Left ventricle myocardium superior (tissue), 1 donor: ENCODE measurements at regions not wholly inside any gene's neighbourhood (a gene's known extent, or its start where the extent isn't known, plus 50 kb on each side); places are given as distances from the start of the nearest gene placed in this dataset.

Experiments used
- ATAC-seq: fragments of 200-7000 bp; cut with Tn5 transposase; one replicate; pipeline ENCODE4 v1.9.1; 2020; ENCODE audit warnings: mild to moderate bottlenecking, moderate library complexity
- DNase-seq: peaks from one replicate; pipeline ENCODE4 v3.0.0-alpha.2; 2020
- intact Hi-C: fragments of 100-400 bp; cut with micrococcal nuclease; formaldehyde crosslinking; loops from one replicate; pipeline ENCODE4 v1.11.0; 2022
- donor health status: DM: no; HTN: yes; CAD: no; lungs with severe emphysema.

DNA sequence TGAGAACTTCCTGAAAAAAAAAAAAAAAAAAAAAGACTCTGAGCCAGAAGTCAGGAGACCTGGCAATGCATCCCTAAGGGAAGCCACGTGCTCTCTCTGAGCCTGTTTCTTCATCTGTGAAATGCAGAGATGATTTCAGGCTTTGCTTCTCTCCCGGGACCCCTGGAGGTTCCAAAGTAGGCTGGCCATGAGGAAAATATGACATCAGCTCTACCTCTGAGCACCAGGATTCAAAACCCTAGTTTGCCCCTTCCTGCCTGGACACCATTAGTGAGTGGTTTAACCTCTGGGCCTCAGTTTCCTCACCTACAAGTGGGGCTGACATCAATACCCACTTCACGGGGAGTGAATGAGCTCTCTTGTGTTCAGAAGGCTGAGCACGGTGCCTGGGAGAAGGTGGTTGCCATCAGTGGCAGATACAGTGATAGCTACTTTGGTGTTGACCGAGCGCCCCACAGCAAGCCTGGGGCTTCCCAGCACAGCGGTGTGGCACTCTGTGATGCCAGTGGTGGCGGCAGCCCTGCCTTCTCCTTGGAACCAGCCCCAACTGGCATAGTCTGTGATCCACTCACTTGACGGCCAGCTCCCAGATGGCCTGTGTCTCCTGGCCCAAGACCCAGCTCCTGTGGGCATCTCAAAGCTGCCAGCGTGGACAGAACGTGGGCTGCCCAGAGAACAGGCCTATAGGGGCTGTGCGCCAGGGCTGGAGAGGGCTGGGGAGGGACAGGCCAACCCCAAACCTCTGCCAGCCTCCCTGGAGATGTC, 153.1 kb upstream of the UNC5B start:
- ATAC-seq: peak; percentile 66
- intact Hi-C loops: no loop called here

DNA sequence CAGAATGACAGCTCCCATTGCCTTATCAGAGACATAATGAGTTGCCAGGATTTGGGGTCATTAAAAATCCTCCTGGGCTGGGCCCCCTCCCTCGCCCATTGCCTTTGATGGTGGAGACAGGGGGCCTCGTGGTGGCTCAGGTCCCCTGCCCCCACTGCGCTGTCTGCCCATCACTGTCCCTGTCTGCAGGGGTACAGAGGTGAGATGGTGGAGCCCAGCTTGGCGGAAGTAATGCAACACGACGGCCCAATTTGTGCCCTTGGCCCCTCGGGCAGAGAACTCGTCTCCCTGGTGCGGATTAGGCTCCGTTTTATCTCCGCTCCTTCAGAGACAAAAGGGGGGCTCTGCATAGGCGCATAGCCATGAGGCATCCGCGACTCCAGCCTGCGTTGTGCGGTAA, 152.4 kb upstream of the UNC5B start:
- ATAC-seq: no peak
- intact Hi-C loops: no loop called here

More for the DNA sequence above, 153.1 kb upstream of the UNC5B start:
- DNase-seq: peak; percentile 48

DNA sequence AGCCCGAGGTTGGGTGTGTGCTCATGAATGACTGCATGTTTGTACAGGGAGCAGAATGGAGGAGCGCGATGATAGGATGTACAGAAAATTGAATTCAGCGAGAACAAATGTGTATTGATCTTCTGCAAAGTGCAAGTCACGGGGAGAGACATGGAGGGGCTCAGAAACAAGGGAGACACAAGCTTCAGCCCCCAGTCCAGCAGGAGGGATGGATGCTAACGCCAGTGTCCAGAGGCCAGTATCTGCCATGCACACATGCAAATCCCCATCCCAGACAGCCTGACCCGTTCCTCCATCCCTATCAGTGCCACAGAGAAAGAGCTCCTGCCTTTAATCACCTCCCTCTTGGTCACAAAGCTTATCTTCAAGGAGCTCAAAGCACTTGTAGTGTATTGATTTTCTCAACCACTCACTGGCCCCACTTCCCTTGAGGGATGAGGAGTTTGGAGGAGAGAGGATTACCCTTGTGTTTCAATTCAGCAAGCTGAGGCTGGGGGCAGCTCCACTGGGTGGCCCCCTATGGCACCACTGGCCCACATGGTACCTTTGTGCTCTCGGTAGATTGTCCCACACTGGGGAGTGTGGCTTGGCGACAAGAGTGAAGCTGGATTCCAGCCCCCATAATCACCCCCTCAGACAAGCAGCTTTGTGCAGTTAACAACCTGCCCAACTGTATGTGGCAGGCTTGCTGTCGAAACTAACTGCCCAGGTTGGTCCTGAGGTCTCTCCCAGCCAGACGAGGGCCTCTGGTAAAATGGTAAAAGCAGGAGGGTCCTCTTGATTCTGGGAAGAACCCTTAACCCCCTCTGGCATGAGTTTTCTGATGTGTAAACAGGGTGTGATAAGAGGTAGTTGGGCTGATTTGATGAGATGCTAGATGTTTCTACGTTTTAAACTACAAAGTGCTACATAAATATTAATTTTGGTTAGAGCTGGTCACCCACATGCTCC, 151.6 kb upstream of the UNC5B start:
- intact Hi-C loops: no loop called here
- no peak for DNase-seq
- no peak for ATAC-seq

More for the DNA sequence above, 152.4 kb upstream of the UNC5B start:
- no peak for DNase-seq

DNA sequence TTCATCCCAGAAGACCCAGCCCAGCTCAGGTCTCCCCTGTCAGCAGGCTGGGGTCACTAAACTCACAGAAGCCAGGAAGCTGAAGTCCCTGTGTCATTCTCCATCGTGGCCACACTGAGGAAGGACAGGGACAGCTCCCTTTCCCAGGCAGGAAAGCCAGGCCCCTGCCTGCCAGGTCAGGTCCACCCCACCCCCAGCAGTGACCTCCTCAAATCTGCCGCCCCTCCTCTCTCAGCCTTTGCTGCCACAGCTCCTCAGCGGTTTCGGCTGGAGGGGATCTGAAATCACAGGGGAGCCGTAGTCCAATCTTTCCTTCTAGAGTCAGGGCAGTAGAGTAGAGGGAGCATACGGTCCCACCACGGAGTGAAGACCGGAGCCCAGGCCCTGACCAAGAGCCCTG, 150.9 kb upstream of the UNC5B start:
- DNase-seq (no peak), ATAC-seq (no peak)
- intact Hi-C loops: no loop called here

DNA sequence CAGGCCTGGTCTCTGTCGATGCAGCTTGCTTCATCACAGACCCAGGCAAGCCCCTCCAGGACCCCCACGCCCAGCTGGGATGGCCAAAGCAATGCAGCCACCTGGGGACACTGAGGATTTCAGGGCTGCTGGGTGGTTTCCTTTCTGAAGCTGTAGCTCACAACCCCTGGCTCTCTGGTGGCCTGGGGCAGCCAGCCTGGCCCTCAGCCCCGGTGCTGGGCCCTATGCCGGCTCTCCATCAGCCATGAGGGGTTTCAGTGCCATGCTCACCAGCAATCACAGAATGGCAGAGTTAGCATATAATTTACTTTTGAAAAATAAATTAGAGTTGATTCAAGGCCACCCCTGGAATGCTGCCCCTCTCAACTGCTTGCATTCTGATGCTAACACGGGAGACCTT, 150.2 kb upstream of the UNC5B start:
- DNase-seq: no peak
- intact Hi-C loops: no loop called here
- no peak for ATAC-seq

DNA sequence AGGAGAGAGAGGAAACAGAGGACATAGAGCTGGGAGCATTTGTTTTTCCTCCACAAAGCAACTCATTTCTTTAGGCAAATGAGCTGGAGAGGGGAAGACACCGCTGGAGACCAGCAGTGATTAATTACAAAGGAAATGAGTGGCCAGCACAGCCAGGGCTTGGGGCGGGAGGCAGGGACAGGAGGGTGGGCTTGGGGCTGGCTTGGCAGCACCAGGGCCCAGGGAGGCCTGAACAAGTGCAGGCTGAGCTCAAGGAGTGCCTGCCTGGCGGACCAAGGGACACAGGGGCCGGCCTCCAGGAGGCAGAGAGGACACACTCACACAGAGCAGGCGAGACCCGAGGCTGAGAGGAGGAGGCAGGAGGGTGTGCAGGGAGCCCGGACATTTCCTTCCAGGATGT, 149.0 kb upstream of the UNC5B start:
- ATAC-seq (no peak), DNase-seq (no peak)
- intact Hi-C loops: no loop called here

DNA sequence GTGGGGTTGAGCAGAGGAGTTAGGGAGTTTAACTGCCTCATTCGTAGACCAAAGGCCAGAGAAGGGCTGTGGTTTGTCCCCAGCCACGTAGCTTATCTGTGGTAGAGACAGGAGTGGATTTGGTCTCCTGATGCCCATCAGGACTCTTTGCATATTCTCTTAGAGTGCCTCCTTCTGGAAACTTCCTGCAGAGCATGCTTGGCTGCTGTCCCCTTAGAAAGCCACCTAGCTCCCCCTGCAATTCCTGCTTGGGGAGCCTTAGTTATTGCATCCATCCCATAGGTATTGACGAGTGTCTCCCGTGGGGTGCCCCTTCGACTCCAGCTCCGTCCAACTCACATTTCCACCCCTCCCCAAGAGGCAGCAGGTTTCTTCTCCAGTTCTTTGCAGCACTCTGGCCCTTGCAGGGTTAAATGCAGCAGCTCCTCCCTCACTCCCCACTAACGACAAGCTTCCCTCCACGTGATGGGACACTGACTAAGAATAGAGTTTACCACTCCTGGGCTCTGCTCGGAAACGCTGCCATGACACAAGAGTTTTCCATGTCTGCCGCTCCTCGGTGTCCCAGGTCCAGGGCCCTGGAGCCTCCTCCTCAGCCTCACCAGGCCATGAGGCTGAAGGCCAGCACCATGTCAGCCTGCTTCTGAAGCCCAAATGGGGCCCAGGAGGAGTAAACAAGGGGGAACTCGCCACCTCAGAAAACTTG, 147.8 kb upstream of the UNC5B start:
- ATAC-seq: peak; percentile 79
- intact Hi-C loops: no loop called here
- peak; percentile 55 for DNase-seq

DNA sequence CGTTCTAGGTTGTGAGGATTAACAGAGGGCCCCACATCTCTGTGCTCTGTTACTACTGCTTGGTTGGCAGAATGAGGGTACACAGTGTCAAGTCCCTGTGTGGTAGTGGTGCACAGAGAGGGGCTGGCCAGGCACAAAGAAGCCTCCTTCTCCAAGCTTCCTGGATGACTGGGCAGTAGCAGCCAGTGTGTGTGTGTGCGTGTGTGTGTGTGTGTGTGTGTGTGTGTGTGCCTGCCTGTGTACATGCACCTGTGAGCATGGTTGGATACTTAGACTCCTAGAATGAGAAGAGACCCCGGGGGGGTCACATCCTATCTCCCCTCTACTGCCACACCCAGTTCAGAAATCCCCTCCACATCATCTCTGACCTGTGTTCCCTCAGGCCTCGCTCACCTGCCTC, 146.7 kb upstream of the UNC5B start:
- no peak for DNase-seq
- intact Hi-C loops: no loop called here
- no peak for ATAC-seq

DNA sequence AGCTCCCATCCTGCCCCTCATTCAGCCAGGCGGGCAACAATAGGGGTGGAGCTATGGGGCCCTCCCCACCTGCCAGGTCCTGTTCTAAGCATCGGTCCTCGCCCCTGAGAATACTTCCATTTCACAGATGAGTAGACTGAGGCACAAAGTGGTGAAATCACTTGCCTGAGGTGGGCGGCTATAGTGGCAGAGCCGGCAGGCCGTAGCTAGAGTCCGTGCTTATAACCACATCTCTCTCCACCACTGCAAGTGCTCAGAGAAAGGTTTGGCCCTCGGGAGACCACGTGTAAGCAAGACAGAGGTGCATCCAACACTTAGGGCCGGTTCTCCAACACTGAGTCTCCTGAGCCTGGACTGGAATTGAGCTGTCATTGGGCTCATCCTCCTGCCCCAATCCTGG, 145.8 kb upstream of the UNC5B start:
- intact Hi-C loops: no loop called here
- no peak for DNase-seq
- ATAC-seq: no peak

DNA sequence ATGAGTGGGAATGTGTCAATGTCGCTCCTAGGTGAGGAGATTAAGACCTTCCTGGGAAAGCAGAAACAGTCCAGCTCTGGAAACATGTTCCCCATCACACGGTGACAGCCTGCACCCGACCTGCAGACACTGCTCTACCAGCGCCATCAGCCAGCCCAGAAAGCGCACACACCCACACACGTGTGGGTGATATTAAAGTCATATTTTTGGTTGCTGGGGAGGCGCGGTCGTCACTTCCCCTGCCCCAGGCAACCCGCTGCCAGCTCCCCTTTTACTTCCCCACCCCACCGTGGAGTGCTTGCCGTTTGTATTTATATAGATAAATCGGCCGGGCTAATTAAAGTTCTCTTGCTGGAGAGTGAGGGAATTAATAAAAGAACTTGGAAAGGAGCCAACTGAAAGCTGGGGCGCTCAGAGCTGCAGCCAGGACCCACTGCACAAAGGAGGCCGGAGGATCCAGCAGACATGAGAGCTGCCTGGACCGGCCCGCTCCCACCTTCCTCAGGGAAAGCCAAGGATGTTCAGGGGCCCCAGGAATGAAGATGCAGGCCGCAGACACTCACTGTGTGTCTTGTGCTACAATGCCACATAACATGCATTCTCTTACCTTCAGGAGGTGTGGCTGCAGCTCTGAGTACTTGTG, 145.2 kb upstream of the UNC5B start:
- ATAC-seq: peak; percentile 2
- intact Hi-C loops: no loop called here

DNA sequence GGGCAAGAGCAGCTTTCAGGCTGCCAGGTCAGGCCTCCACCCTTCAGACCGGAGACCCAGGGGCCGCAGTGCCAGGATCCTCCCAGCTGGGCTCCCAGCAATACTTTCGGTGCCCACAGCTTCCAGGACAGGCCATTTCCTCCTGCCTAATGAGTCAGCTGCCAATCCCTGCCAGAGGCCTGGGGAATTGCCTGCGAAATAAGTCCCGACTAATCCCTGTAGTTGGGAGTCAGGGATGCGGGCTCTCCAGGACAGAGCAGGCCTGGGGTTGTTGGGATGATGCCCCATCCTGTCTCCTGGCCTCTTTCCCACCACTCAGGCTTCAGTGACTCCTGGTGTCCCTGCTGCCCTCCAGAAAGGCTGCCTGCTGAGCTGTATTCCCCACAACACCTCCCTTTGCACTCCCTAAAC, 143.5 kb upstream of the UNC5B start:
- peak; percentile 79 for ATAC-seq
- DNase-seq: peak; percentile 76
- intact Hi-C loops: no loop called here

More for the DNA sequence above, 145.2 kb upstream of the UNC5B start:
- DNase-seq: no peak

DNA sequence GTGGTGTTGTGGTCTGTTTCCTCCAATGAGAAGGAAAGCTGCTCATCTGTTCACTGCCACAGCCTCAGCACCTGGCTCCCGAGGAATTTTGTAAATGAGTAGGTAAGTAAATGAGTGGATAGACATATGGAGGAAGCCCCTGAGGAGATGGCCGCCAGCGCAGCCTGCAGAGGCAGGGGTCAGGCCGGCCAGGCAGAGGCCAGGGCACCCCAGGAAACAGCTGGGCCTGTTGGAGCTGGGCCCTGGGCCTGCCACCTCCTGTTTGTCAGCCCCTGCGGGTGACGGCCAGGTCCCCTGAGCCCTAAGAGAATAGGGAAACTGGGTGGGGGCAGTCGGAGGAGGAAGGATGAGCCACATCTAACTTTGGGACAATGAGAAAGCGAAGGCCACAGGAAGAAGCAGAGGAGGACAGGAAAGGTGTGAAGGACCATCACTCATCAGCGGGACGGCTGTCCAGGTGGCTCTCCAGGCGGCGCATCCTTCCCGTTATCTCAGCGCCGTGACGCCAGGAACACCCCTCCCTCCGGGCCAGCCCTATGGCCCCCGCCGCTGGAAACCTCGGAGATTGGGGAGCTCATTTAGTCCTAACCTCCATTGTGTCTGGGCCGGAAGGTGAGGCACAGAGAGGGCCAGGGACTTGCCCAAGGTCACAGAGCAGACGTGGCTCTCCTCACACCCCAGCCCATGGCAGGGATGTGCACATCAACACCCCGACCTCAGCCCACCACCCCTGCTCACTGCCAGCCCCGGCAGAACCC, 142.3 kb upstream of the UNC5B start:
- no peak for ATAC-seq
- intact Hi-C loops: no loop called here
- DNase-seq: peak; percentile 26

DNA sequence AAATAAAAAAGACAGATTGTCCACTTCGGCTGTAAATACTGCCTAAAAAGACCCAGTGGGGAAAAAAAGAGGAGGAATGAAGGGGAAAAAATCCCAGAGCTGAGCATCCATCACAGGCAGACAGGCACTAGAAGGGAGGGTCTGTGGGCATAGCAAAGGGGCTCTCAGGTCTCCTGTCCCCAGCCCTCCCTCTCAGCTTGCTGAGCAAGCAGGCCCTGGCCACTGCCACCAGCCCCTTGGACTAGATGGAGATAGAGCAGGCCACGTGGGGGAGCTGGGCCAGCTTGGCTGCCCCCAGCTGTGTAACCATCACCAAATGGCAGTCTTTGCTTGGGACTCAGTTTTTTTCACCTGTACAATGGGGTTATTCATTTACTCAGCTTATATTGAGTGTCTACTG, 141.6 kb upstream of the UNC5B start:
- peak; percentile 13 for DNase-seq
- intact Hi-C loops: no loop called here
- ATAC-seq: no peak

DNA sequence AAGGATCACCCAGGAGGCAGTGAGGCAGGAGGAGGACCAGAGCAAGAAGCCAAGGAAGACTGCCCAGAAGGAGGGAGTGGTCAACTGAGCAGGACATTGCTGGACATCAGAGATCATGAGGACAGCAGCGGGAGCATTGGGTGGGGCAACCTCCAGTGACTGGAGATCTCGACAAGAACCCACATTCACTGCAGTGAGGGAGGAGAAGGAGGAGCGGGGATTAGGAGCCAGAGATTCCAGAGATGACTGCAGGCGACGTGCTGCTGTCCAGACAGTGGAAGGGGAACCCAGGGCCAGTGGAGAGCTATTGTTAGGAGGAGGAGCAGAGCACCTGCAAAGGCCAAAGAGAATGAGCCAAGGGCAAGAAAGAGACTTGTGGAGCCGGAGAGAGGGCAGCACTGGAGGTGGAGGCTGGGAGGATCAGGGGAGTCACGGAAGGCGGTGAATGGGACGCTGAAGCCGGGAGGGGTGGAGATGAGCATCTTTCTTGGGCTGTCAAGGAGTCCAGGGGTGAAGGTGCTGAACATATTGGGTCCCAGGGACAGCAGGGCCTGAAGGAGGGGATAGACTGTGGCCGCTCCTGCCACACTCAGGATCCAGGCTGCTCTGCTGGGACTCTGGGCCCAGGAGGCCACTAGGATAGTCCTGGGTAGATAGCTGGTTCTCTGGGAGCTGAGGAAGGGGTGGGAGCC, 140.1 kb upstream of the UNC5B start:
- intact Hi-C loops: no loop called here
- DNase-seq: peak; percentile 10
- ATAC-seq: no peak

DNA sequence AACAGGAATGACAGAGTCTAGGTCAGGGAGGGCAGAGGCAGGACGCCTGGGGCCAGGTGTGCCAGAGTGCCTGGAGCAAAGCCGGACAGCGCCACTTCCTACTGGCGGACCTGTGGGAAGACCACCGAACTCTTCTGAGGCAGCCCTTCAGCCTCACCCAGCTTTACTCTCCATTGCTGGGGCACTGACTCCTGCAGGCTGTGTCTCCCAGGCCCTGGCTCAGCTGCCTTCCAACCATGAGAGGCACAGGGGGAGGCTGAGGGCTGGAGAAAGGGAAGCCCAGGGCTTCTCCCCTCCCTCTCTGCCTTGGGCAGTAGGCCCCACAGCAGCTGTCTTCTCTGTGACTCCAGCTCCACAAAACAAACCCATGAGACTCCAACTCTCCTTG, 139.6 kb upstream of the UNC5B start:
- DNase-seq: peak; percentile 8
- no peak for ATAC-seq
- intact Hi-C loops: no loop called here

DNA sequence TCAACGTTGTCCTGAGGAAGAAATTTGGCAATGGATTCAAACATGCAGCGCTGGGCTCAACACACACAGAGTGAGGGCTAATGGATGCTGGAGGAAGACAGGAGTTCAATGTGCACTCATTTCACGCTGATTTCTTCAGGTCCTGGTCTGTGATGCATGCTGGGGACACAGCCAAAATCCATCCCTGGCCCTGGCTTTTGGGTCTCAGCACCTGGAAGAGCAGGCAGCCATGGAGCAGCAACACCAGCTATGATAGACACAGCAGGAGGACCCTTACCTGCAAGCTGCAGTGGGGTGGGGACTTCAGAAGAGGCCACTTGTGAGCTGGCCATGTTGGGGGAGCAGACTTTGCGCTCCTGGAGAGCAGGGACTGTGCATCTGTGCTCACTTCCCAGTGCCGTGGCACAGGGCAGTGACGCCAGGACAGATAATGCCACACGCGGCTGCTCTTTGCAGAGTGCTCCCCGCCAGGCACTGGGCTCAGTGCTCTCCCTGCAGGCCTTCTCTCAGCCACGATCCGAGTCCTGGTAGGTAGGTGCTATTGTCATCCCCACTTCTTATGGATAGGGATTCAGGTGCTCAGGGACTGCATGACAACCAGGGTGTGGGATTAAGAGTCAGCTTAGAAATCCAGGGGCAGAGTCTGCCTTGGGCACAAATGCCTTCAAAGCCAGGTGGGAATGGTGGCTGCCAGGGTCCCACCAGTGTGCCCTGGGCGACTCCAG, 138.8 kb upstream of the UNC5B start:
- intact Hi-C loops: no loop called here
- DNase-seq (peak; percentile 17), ATAC-seq (no peak)

DNA sequence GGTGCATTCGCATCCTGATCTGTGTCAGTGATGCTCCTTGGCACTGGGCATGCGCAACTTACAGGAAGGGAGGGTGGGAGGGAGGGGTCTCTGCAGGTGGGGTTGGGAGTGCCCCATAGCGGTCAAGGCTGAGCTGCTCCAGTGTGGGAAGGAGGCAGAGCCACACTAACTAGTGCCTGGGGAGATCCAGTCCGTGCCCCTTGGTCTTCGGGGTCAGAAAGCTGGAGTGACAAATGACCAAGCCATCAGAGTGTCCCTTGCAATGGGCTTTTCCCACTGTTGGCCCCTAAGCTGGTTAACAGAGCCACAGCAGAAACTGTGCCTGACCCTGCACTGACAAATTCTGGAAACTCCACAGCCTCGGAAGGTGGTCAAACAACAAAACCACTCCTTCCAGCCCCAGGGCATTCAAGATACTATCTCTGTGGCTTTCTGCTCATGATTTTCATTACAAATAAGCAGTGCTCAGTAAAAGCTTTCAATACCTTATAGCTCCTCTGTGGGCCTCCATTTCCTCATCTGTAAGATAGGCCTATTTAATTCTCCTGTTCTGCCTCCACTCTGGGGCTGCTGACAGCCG, 138.1 kb upstream of the UNC5B start:
- ATAC-seq (no peak), DNase-seq (no peak)
- intact Hi-C loops: no loop called here
